ENCODE measurements at regions not wholly inside any gene's neighbourhood (a gene's known extent, or its start where the extent isn't known, plus 50 kb on each side); places are given as distances from the start of the nearest gene placed in this dataset.

- H3K4me3 Mint-ChIP-seq = no peak overlapping the region
- H3K4me1 Mint-ChIP-seq (ENCODE audit: low read depth) = no peaks in the 10 kb centered on the region
- DNase-seq = no peak
- no peak overlapping the region for H3K27ac Mint-ChIP-seq
- H3K9me3 Mint-ChIP-seq = peaks cover 41% of the 10 kb centered on the region
- no peak for TF ChIP-seq CTCF (IDR thresholded peaks at IDR 0.05)
- H3K27me3 Mint-ChIP-seq (ENCODE audit: insufficient read depth) = no peaks in the 10 kb centered on the region
- no peaks in the 10 kb centered on the region for H3K36me3 Mint-ChIP-seq (ENCODE audit: low read depth)
These were observed 387.5 kb upstream of the GRID2 start for GRCh38 chr4:91916219-91916618.

- Mint-ChIP-seq H3K36me3 (ENCODE audit: low read depth) (no peaks in the 10 kb centered on the region), H3K27ac (no peak overlapping the region), H3K4me3 (no peak overlapping the region), H3K9me3 (peaks cover 48% of the 10 kb centered on the region), H3K4me1 (ENCODE audit: low read depth) (no peaks in the 10 kb centered on the region), H3K27me3 (ENCODE audit: insufficient read depth) (no peaks in the 10 kb centered on the region)
- no peak for TF ChIP-seq CTCF (IDR thresholded peaks at IDR 0.05)
- DNase-seq = no peak
These were observed 379.1 kb upstream of the GRID2 start for GRCh38 chr4:91924625-91925024.

GRCh38 chr4:91935217-91935616 is 368.5 kb upstream of the GRID2 start:
- no peaks in the 10 kb centered on the region for H3K4me1 Mint-ChIP-seq (ENCODE audit: low read depth)
- TF ChIP-seq CTCF (IDR thresholded peaks at IDR 0.05) = no peak
- peaks cover 5% of the 10 kb centered on the region; the same call in 1 of the 2 replicates for H3K36me3 Mint-ChIP-seq (ENCODE audit: low read depth)
- H3K27me3 Mint-ChIP-seq (ENCODE audit: insufficient read depth) = no peaks in the 10 kb centered on the region
- no peak for DNase-seq
- peaks cover 21% of the 10 kb centered on the region for H3K9me3 Mint-ChIP-seq
- no peak overlapping the region for H3K27ac Mint-ChIP-seq
- no peak overlapping the region for H3K4me3 Mint-ChIP-seq

GRCh38 chr4:91936311-91936710 is 367.5 kb upstream of the GRID2 start:
- peaks cover 16% of the 10 kb centered on the region for H3K9me3 Mint-ChIP-seq
- H3K36me3 Mint-ChIP-seq (ENCODE audit: low read depth) = peaks cover 5% of the 10 kb centered on the region; the same call in 1 of the 2 replicates
- H3K4me3 Mint-ChIP-seq = no peak overlapping the region
- DNase-seq = no peak
- TF ChIP-seq CTCF (IDR thresholded peaks at IDR 0.05) = no peak
- no peaks in the 10 kb centered on the region for H3K4me1 Mint-ChIP-seq (ENCODE audit: low read depth)
- no peak overlapping the region for H3K27ac Mint-ChIP-seq
- no peaks in the 10 kb centered on the region for H3K27me3 Mint-ChIP-seq (ENCODE audit: insufficient read depth)

GRCh38 chr4:91957963-91958362 is 345.8 kb upstream of the GRID2 start:
- Mint-ChIP-seq H3K4me3 (no peak overlapping the region), H3K9me3 (peaks cover 15% of the 10 kb centered on the region; the same call in 1 of the 2 replicates), H3K27me3 (ENCODE audit: insufficient read depth) (no peaks in the 10 kb centered on the region), H3K4me1 (ENCODE audit: low read depth) (no peaks in the 10 kb centered on the region), H3K36me3 (ENCODE audit: low read depth) (no peaks in the 10 kb centered on the region), H3K27ac (no peak overlapping the region)
- DNase-seq = no peak
- no peak for TF ChIP-seq CTCF (IDR thresholded peaks at IDR 0.05)

GRCh38 chr4:91958596-91958995 is 345.2 kb upstream of the GRID2 start:
- no peak overlapping the region for H3K4me3 Mint-ChIP-seq
- H3K27me3 Mint-ChIP-seq (ENCODE audit: insufficient read depth) = no peaks in the 10 kb centered on the region
- no peak for DNase-seq
- no peak overlapping the region for H3K27ac Mint-ChIP-seq
- H3K9me3 Mint-ChIP-seq = peaks cover 15% of the 10 kb centered on the region; the same call in 1 of the 2 replicates
- no peak for TF ChIP-seq CTCF (IDR thresholded peaks at IDR 0.05)
- no peaks in the 10 kb centered on the region for H3K36me3 Mint-ChIP-seq (ENCODE audit: low read depth)
- H3K4me1 Mint-ChIP-seq (ENCODE audit: low read depth) = no peaks in the 10 kb centered on the region

Data from HFFc6 (cell line).